ENCODE measurements at regions not wholly inside any gene's neighbourhood (a gene's known extent, or its start where the extent isn't known, plus 50 kb on each side); places are given as distances from the start of the nearest gene placed in this dataset.

GRCh38 chr1:223445402-223445801 is 52.2 kb downstream of the CCDC185 start:
- Histone ChIP-seq H3K36me3 (ENCODE audit: control insufficient read depth, insufficient read depth, low read length) (no peaks in the 10 kb centered on the region), H3K9ac (ENCODE audit: low read depth, low read length) (no peak overlapping the region)

GRCh38 chr1:223453902-223454301 is 60.7 kb downstream of the CCDC185 start:
- Histone ChIP-seq H3K4me3 (ENCODE audit: low read depth, low read length) (no peak overlapping the region), H3K27ac (ENCODE audit: low read depth, low read length) (no peak overlapping the region), H3K9ac (ENCODE audit: low read depth, low read length) (no peak overlapping the region), H3K27me3 (ENCODE audit: control insufficient read depth, insufficient read depth, low read length) (no peaks in the 10 kb centered on the region), H3K36me3 (ENCODE audit: control insufficient read depth, insufficient read depth, low read length) (no peaks in the 10 kb centered on the region), H3K4me1 (ENCODE audit: control insufficient read depth, insufficient read depth, low read length) (no peaks in the 10 kb centered on the region), H3K9me3 (ENCODE audit: control insufficient read depth, insufficient read depth, low read length) (no peaks in the 10 kb centered on the region)

More at GRCh38 chr1:223445402-223445801, 52.2 kb downstream of the CCDC185 start:
- Histone ChIP-seq H3K4me1 (ENCODE audit: control insufficient read depth, insufficient read depth, low read length) (no peaks in the 10 kb centered on the region), H3K27me3 (ENCODE audit: control insufficient read depth, insufficient read depth, low read length) (no peaks in the 10 kb centered on the region), H3K9me3 (ENCODE audit: control insufficient read depth, insufficient read depth, low read length) (peaks cover 12% of the 10 kb centered on the region), H3K27ac (ENCODE audit: low read depth, low read length) (no peak overlapping the region), H3K4me3 (ENCODE audit: low read depth, low read length) (no peak overlapping the region)

GRCh38 chr1:223454959-223455358 is 61.7 kb downstream of the CCDC185 start:
- no peaks in the 10 kb centered on the region for H3K4me1 ChIP-seq (ENCODE audit: control insufficient read depth, insufficient read depth, low read length)

GRCh38 chr1:223455470-223455869 is 62.3 kb downstream of the CCDC185 start:
- H3K9me3 ChIP-seq (ENCODE audit: control insufficient read depth, insufficient read depth, low read length), result no peaks in the 10 kb centered on the region
- no peak overlapping the region for H3K27ac ChIP-seq (ENCODE audit: low read depth, low read length)
- H3K27me3 ChIP-seq (ENCODE audit: control insufficient read depth, insufficient read depth, low read length), result no peaks in the 10 kb centered on the region
- H3K4me1 ChIP-seq (ENCODE audit: control insufficient read depth, insufficient read depth, low read length), result no peaks in the 10 kb centered on the region
- no peak overlapping the region for H3K4me3 ChIP-seq (ENCODE audit: low read depth, low read length)
- H3K9ac ChIP-seq (ENCODE audit: low read depth, low read length), result no peak overlapping the region
- no peaks in the 10 kb centered on the region for H3K36me3 ChIP-seq (ENCODE audit: control insufficient read depth, insufficient read depth, low read length)

More at GRCh38 chr1:223454959-223455358, 61.7 kb downstream of the CCDC185 start:
- no peak overlapping the region for H3K9ac ChIP-seq (ENCODE audit: low read depth, low read length)
- no peaks in the 10 kb centered on the region for H3K27me3 ChIP-seq (ENCODE audit: control insufficient read depth, insufficient read depth, low read length)
- H3K4me3 ChIP-seq (ENCODE audit: low read depth, low read length), result no peak overlapping the region
- H3K27ac ChIP-seq (ENCODE audit: low read depth, low read length), result no peak overlapping the region
- no peaks in the 10 kb centered on the region for H3K36me3 ChIP-seq (ENCODE audit: control insufficient read depth, insufficient read depth, low read length)
- H3K9me3 ChIP-seq (ENCODE audit: control insufficient read depth, insufficient read depth, low read length), result no peaks in the 10 kb centered on the region

- H3K27me3 ChIP-seq (ENCODE audit: control insufficient read depth, insufficient read depth, low read length), result no peaks in the 10 kb centered on the region
- no peaks in the 10 kb centered on the region for H3K4me1 ChIP-seq (ENCODE audit: control insufficient read depth, insufficient read depth, low read length)
- no peak overlapping the region for H3K4me3 ChIP-seq (ENCODE audit: low read depth, low read length)
- no peaks in the 10 kb centered on the region for H3K36me3 ChIP-seq (ENCODE audit: control insufficient read depth, insufficient read depth, low read length)
- H3K9ac ChIP-seq (ENCODE audit: low read depth, low read length), result no peak overlapping the region
- no peak overlapping the region for H3K27ac ChIP-seq (ENCODE audit: low read depth, low read length)
- no peaks in the 10 kb centered on the region for H3K9me3 ChIP-seq (ENCODE audit: control insufficient read depth, insufficient read depth, low read length)
Observed at GRCh38 chr1:223456747-223457146, 63.5 kb downstream of the CCDC185 start.

GRCh38 chr1:223460566-223461189 is 67.5 kb downstream of the CCDC185 start:
- H3K9ac ChIP-seq (ENCODE audit: low read depth, low read length), result no peak overlapping the region
- no peaks in the 10 kb centered on the region for H3K4me1 ChIP-seq (ENCODE audit: control insufficient read depth, insufficient read depth, low read length)
- no peak overlapping the region for H3K4me3 ChIP-seq (ENCODE audit: low read depth, low read length)
- no peaks in the 10 kb centered on the region for H3K9me3 ChIP-seq (ENCODE audit: control insufficient read depth, insufficient read depth, low read length)
- no peaks in the 10 kb centered on the region for H3K27me3 ChIP-seq (ENCODE audit: control insufficient read depth, insufficient read depth, low read length)
- no peak overlapping the region for H3K27ac ChIP-seq (ENCODE audit: low read depth, low read length)
- no peaks in the 10 kb centered on the region for H3K36me3 ChIP-seq (ENCODE audit: control insufficient read depth, insufficient read depth, low read length)

GRCh38 chr1:223462047-223462630 is 68.9 kb downstream of the CCDC185 start:
- Histone ChIP-seq H3K27me3 (ENCODE audit: control insufficient read depth, insufficient read depth, low read length) (no peaks in the 10 kb centered on the region), H3K36me3 (ENCODE audit: control insufficient read depth, insufficient read depth, low read length) (no peaks in the 10 kb centered on the region)

GRCh38 chr1:223462866-223463404 is 69.7 kb downstream of the CCDC185 start:
- Histone ChIP-seq H3K9me3 (ENCODE audit: control insufficient read depth, insufficient read depth, low read length) (no peaks in the 10 kb centered on the region), H3K36me3 (ENCODE audit: control insufficient read depth, insufficient read depth, low read length) (no peaks in the 10 kb centered on the region), H3K9ac (ENCODE audit: low read depth, low read length) (no peak overlapping the region), H3K4me1 (ENCODE audit: control insufficient read depth, insufficient read depth, low read length) (no peaks in the 10 kb centered on the region), H3K4me3 (ENCODE audit: low read depth, low read length) (no peak overlapping the region), H3K27ac (ENCODE audit: low read depth, low read length) (no peak overlapping the region), H3K27me3 (ENCODE audit: control insufficient read depth, insufficient read depth, low read length) (no peaks in the 10 kb centered on the region)

More at GRCh38 chr1:223462047-223462630, 68.9 kb downstream of the CCDC185 start:
- Histone ChIP-seq H3K4me1 (ENCODE audit: control insufficient read depth, insufficient read depth, low read length) (no peaks in the 10 kb centered on the region), H3K9me3 (ENCODE audit: control insufficient read depth, insufficient read depth, low read length) (no peaks in the 10 kb centered on the region), H3K27ac (ENCODE audit: low read depth, low read length) (no peak overlapping the region), H3K9ac (ENCODE audit: low read depth, low read length) (no peak overlapping the region), H3K4me3 (ENCODE audit: low read depth, low read length) (no peak overlapping the region)

- H3K27ac ChIP-seq (ENCODE audit: low read depth, low read length), result no peak overlapping the region
Observed at GRCh38 chr1:223466151-223466550, 72.9 kb downstream of the CCDC185 start.

GRCh38 chr1:223471566-223471965 is 78.4 kb downstream of the CCDC185 start:
- Histone ChIP-seq H3K27me3 (ENCODE audit: control insufficient read depth, insufficient read depth, low read length) (no peaks in the 10 kb centered on the region), H3K4me3 (ENCODE audit: low read depth, low read length) (no peak overlapping the region), H3K9me3 (ENCODE audit: control insufficient read depth, insufficient read depth, low read length) (no peaks in the 10 kb centered on the region), H3K27ac (ENCODE audit: low read depth, low read length) (no peak overlapping the region), H3K36me3 (ENCODE audit: control insufficient read depth, insufficient read depth, low read length) (no peaks in the 10 kb centered on the region), H3K4me1 (ENCODE audit: control insufficient read depth, insufficient read depth, low read length) (no peaks in the 10 kb centered on the region), H3K9ac (ENCODE audit: low read depth, low read length) (no peak overlapping the region)

More at GRCh38 chr1:223466151-223466550, 72.9 kb downstream of the CCDC185 start:
- Histone ChIP-seq H3K9ac (ENCODE audit: low read depth, low read length) (no peak overlapping the region), H3K9me3 (ENCODE audit: control insufficient read depth, insufficient read depth, low read length) (no peaks in the 10 kb centered on the region), H3K27me3 (ENCODE audit: control insufficient read depth, insufficient read depth, low read length) (no peaks in the 10 kb centered on the region), H3K36me3 (ENCODE audit: control insufficient read depth, insufficient read depth, low read length) (no peaks in the 10 kb centered on the region), H3K4me1 (ENCODE audit: control insufficient read depth, insufficient read depth, low read length) (no peaks in the 10 kb centered on the region), H3K4me3 (ENCODE audit: low read depth, low read length) (no peak overlapping the region)

GRCh38 chr1:223472057-223472456 is 78.8 kb downstream of the CCDC185 start:
- Histone ChIP-seq H3K27me3 (ENCODE audit: control insufficient read depth, insufficient read depth, low read length) (no peaks in the 10 kb centered on the region), H3K4me3 (ENCODE audit: low read depth, low read length) (no peak overlapping the region), H3K9me3 (ENCODE audit: control insufficient read depth, insufficient read depth, low read length) (no peaks in the 10 kb centered on the region), H3K36me3 (ENCODE audit: control insufficient read depth, insufficient read depth, low read length) (no peaks in the 10 kb centered on the region), H3K27ac (ENCODE audit: low read depth, low read length) (no peak overlapping the region), H3K4me1 (ENCODE audit: control insufficient read depth, insufficient read depth, low read length) (no peaks in the 10 kb centered on the region), H3K9ac (ENCODE audit: low read depth, low read length) (no peak overlapping the region)
